ENCODE measurements at regions not wholly inside any gene's neighbourhood (a gene's known extent, or its start where the extent isn't known, plus 50 kb on each side); places are given as distances from the start of the nearest gene placed in this dataset.

GRCh38 chr10:120382360-120382759 is 74.7 kb upstream of the PLPP4 start:
- H3K4me3 ChIP-seq (ENCODE audit: control insufficient read depth, low read depth, low read length), result no peak overlapping the region
- no peak for DNase-seq (ENCODE audit: low read depth)
- TF ChIP-seq CTCF (conservative IDR thresholded peaks at IDR 0.05; ENCODE audit: control insufficient read depth, insufficient read depth, low read depth, low read length), result no peak

DNA sequence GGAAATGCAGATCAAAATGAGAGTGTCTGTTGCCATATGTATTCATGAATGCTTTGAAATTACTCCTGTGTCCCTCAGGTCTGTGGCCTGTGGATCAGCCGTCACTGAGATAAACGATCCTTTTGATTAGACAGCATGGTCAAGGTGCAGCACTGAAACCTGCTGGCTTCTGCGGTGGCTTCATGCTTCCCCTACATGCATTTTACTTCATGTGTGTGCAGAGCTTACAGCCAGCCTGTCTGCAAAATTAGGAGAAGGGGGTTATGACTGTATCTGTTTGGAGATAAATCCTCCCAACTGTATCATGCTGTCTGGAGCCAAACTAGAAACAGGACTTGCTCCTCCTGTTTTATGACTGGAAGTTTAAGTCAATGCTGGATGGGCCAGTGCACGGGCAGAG is 71.0 kb upstream of the PLPP4 start:
- no peak overlapping the region for H3K4me3 ChIP-seq (ENCODE audit: control insufficient read depth, low read depth, low read length)
- no peak for TF ChIP-seq CTCF (conservative IDR thresholded peaks at IDR 0.05; ENCODE audit: control insufficient read depth, insufficient read depth, low read depth, low read length)
- DNase-seq (ENCODE audit: low read depth), result no peak

DNA sequence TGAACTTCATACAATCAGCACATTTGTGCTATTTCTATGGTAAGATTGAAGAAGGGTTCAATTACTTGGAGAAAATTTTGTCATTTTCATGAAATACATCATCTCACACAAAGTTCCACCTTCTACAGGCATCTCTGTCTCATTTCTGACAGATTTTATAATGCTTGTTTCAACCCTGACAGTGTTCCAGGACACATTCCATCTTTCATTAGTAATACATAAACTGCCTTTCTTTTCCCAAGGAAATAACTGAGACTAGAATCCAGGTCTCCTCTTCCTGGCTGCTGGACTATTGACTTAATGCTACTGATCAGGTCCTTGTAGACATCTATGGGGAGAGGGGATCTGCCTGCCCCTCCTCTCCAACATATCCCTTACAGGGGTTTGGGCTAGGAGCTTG is 70.1 kb upstream of the PLPP4 start:
- no peak for TF ChIP-seq CTCF (conservative IDR thresholded peaks at IDR 0.05; ENCODE audit: control insufficient read depth, insufficient read depth, low read depth, low read length)
- DNase-seq (ENCODE audit: low read depth), result no peak
- no peak overlapping the region for H3K4me3 ChIP-seq (ENCODE audit: control insufficient read depth, low read depth, low read length)

- peak; percentile 10 for DNase-seq (ENCODE audit: low read depth)
- no peak overlapping the region for H3K4me3 ChIP-seq (ENCODE audit: control insufficient read depth, low read depth, low read length)
- TF ChIP-seq CTCF (conservative IDR thresholded peaks at IDR 0.05; ENCODE audit: control insufficient read depth, insufficient read depth, low read depth, low read length), result no peak
Observed at GRCh38 chr10:120387326-120387725, 69.7 kb upstream of the PLPP4 start.

DNA sequence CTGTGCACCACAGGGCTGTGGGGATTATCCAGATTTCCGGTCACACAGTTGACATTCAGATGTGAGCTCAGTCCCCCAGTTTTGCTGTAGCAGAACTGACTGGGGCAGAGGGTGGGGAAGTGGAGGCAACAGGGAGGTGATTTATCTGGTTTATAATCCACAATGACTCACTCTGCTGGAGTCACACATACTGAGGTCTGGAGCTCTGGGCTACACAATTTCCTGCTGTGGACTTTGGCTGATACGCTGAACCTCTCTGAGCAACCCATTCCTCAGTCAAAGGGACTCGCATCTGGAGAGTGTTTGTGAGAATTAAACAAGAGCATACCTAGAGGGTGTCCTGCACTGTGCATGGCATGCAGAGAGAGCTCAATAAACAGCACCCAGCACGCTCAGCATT is 64.8 kb upstream of the PLPP4 start:
- no peak for TF ChIP-seq CTCF (conservative IDR thresholded peaks at IDR 0.05; ENCODE audit: control insufficient read depth, insufficient read depth, low read depth, low read length)
- no peak overlapping the region for H3K4me3 ChIP-seq (ENCODE audit: control insufficient read depth, low read depth, low read length)
- no peak for DNase-seq (ENCODE audit: low read depth)

GRCh38 chr10:120392671-120393079 is 64.4 kb upstream of the PLPP4 start:
- DNase-seq (ENCODE audit: low read depth), result no peak
- no peak for TF ChIP-seq CTCF (conservative IDR thresholded peaks at IDR 0.05; ENCODE audit: control insufficient read depth, insufficient read depth, low read depth, low read length)
- H3K4me3 ChIP-seq (ENCODE audit: control insufficient read depth, low read depth, low read length), result no peak overlapping the region

DNA sequence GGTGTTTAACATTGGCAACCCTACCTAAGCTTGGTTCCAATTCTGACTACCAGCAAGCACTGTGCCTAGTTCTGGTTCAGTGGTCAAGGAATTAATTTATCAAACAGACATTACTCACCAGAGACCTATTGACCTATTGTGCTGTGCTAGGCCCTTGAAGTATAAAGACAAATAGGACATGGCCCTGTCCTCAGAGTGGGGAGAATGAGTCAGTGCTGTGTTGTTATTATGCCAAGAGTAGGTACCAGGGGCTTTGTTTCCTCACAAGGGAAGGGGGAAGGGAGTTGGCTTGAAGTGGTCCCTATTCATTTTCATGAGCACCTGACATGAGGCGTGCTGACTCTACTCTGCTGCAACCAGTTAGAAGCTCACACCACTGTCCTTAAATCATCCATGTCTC is 62.6 kb upstream of the PLPP4 start:
- peak; percentile 21 for DNase-seq (ENCODE audit: low read depth)
- TF ChIP-seq CTCF (conservative IDR thresholded peaks at IDR 0.05; ENCODE audit: control insufficient read depth, insufficient read depth, low read depth, low read length), result no peak
- H3K4me3 ChIP-seq (ENCODE audit: control insufficient read depth, low read depth, low read length), result no peak overlapping the region

Data from fibroblast of mammary gland (primary cell).